ENCODE measurements at regions not wholly inside any gene's neighbourhood (a gene's known extent, or its start where the extent isn't known, plus 50 kb on each side); places are given as distances from the start of the nearest gene placed in this dataset.

- no peak for TF ChIP-seq POLR2AphosphoS5 (IDR thresholded peaks at IDR 0.05)
- no peak for TF ChIP-seq CTCF (IDR thresholded peaks at IDR 0.05)
- TF ChIP-seq EP300 (IDR thresholded peaks at IDR 0.05), result no peak
- TF ChIP-seq POLR2A (IDR thresholded peaks at IDR 0.05), result no peak
Measured at GRCh38 chr13:44169018-44169911, 204.4 kb upstream of the SERP2 start.

Data from suprapubic skin (tissue), 4 donors.